ENCODE measurements at regions not wholly inside any gene's neighbourhood (a gene's known extent, or its start where the extent isn't known, plus 50 kb on each side); places are given as distances from the start of the nearest gene placed in this dataset.
"Not testable (repeated sequence)": the region's sequence is repeated elsewhere in the genome, so short reads cannot be mapped to it uniquely, and the experiment has no call there.

- no peaks in the 10 kb centered on the region for H3K36me3 ChIP-seq (ENCODE audit: insufficient read depth)
- no peaks in the 10 kb centered on the region for H3K27me3 ChIP-seq (ENCODE audit: insufficient read depth, low read depth)
- H3K4me2 ChIP-seq = no peak overlapping the region
- no peaks in the 10 kb centered on the region for H3K4me1 ChIP-seq (ENCODE audit: low read depth, poor library complexity, severe bottlenecking)
- H3K27ac ChIP-seq = no peak overlapping the region
- no peaks in the 10 kb centered on the region for H4K20me1 ChIP-seq (ENCODE audit: insufficient read depth)
- TF ChIP-seq, protein P1, sequence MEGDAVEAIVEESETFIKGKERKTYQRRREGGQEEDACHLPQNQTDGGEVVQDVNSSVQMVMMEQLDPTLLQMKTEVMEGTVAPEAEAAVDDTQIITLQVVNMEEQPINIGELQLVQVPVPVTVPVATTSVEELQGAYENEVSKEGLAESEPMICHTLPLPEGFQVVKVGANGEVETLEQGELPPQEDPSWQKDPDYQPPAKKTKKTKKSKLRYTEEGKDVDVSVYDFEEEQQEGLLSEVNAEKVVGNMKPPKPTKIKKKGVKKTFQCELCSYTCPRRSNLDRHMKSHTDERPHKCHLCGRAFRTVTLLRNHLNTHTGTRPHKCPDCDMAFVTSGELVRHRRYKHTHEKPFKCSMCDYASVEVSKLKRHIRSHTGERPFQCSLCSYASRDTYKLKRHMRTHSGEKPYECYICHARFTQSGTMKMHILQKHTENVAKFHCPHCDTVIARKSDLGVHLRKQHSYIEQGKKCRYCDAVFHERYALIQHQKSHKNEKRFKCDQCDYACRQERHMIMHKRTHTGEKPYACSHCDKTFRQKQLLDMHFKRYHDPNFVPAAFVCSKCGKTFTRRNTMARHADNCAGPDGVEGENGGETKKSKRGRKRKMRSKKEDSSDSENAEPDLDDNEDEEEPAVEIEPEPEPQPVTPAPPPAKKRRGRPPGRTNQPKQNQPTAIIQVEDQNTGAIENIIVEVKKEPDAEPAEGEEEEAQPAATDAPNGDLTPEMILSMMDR (conservative IDR thresholded peaks at IDR 0.05; ENCODE audit: low read depth, low read length) = no peak
- no peak overlapping the region for H2AFZ ChIP-seq (ENCODE audit: low read depth)
- H3K79me2 ChIP-seq (ENCODE audit: insufficient read depth, low read depth) = no peaks in the 10 kb centered on the region
- no peak overlapping the region for H3K4me3 ChIP-seq (IDR thresholded peaks at IDR 0.05; ENCODE audit: insufficient read depth, low read depth, low read length)
- no peak overlapping the region for H3K9ac ChIP-seq
Observed at GRCh38 chr14:30194741-30195148, 267.1 kb upstream of the PRKD1 start.

DNA sequence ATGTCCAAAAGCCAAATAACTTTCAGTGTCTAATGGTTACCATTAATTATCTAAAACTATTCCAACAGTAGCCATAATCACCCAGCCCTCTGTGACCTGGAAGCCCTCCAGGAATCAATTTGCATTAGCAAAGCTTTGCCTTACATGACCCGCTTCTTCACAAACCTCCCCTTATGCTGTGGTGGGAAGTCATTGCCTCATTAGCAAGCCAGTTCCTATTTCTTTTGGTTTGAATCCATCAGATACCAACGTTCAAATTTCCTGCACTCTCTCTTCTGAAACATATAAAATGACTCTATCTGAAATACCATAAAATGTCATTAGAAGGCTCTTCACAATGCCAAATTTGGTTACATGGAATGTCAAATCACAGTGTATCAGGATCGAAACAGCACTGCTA lies 268.3 kb upstream of the PRKD1 start:
- H3K27ac ChIP-seq = no peak overlapping the region
- no peaks in the 10 kb centered on the region for H3K4me1 ChIP-seq (ENCODE audit: low read depth, poor library complexity, severe bottlenecking)
- no peak overlapping the region for H3K4me2 ChIP-seq
- no peaks in the 10 kb centered on the region for H4K20me1 ChIP-seq (ENCODE audit: insufficient read depth)
- H3K79me2 ChIP-seq (ENCODE audit: insufficient read depth, low read depth) = no peaks in the 10 kb centered on the region
- H3K36me3 ChIP-seq (ENCODE audit: insufficient read depth) = no peaks in the 10 kb centered on the region
- no peak overlapping the region for H3K9ac ChIP-seq
- H2AFZ ChIP-seq (ENCODE audit: low read depth) = no peak overlapping the region
- H3K4me3 ChIP-seq (IDR thresholded peaks at IDR 0.05; ENCODE audit: insufficient read depth, low read depth, low read length) = no peak overlapping the region
- no peaks in the 10 kb centered on the region for H3K27me3 ChIP-seq (ENCODE audit: insufficient read depth, low read depth)
- TF ChIP-seq, protein P1 (conservative IDR thresholded peaks at IDR 0.05; ENCODE audit: low read depth, low read length) = no peak

DNA sequence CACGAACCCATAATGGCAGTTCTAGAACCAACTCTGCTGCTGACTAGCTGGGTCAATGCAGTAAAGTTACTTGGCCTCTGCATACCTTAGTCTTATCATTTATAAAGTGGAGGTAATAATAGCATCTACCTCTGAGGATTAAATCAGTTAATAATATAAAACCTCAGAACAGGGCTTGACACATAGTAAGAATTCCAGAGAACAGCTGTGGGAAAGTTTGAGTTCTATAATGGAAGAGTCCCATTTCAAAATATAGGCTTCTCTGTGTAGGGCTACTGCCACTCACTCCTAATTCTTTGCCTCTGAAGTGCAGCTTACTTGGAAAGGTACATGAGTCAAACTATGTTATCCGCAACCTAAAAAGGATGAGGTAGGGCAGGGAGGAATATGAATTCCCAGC lies 269.2 kb upstream of the PRKD1 start:
- Histone ChIP-seq H3K4me2 (no peak overlapping the region), H2AFZ (ENCODE audit: low read depth) (no peak overlapping the region), H3K36me3 (ENCODE audit: insufficient read depth) (no peaks in the 10 kb centered on the region), H3K4me1 (ENCODE audit: low read depth, poor library complexity, severe bottlenecking) (no peaks in the 10 kb centered on the region), H3K9ac (no peak overlapping the region), H3K79me2 (ENCODE audit: insufficient read depth, low read depth) (no peaks in the 10 kb centered on the region), H3K27ac (no peak overlapping the region), H3K27me3 (ENCODE audit: insufficient read depth, low read depth) (no peaks in the 10 kb centered on the region), H3K4me3 (IDR thresholded peaks at IDR 0.05; ENCODE audit: insufficient read depth, low read depth, low read length) (no peak overlapping the region), H4K20me1 (ENCODE audit: insufficient read depth) (no peaks in the 10 kb centered on the region)
- TF ChIP-seq, protein P1 (conservative IDR thresholded peaks at IDR 0.05; ENCODE audit: low read depth, low read length) = no peak

GRCh38 chr14:30198720-30199119 lies 271.1 kb upstream of the PRKD1 start:
- H2AFZ ChIP-seq (ENCODE audit: low read depth); H3K4me3 ChIP-seq (IDR thresholded peaks at IDR 0.05; ENCODE audit: insufficient read depth, low read depth, low read length); H3K36me3 ChIP-seq (ENCODE audit: insufficient read depth); H3K4me2 ChIP-seq; H4K20me1 ChIP-seq (ENCODE audit: insufficient read depth); H3K79me2 ChIP-seq (ENCODE audit: insufficient read depth, low read depth); H3K27me3 ChIP-seq (ENCODE audit: insufficient read depth, low read depth); H3K4me1 ChIP-seq (ENCODE audit: low read depth, poor library complexity, severe bottlenecking); H3K9ac ChIP-seq; H3K27ac ChIP-seq: not testable (repeated sequence)

DNA sequence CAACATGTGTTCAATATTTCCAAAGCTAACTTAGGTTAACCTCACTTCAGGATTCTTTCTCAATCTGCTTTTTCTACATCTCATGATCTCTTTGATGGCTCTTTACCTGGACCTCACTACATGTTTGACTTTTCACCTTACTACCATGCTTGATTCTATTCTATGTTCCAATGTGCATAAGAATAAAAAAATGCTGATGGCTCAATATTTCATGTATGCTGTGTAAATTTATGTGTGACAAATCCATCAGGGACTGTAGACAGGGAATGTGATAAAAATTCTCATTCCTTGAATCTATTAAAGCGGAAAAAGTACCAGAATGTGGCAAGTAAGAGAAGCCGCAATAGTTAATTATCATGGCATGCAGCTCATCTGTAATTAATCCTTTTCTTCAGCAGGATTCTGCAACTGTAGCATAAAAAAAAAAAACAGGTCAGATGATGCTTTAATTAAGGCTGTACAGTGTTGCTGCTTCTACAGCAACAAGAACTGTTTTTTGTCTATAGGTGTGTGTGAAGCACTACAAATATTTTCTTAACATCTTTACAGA lies 276.9 kb upstream of the PRKD1 start:
- Histone ChIP-seq H3K36me3 (ENCODE audit: insufficient read depth) (no peaks in the 10 kb centered on the region), H3K4me3 (IDR thresholded peaks at IDR 0.05; ENCODE audit: insufficient read depth, low read depth, low read length) (no peak overlapping the region)

More for the DNA sequence above, 276.9 kb upstream of the PRKD1 start:
- H3K4me2 ChIP-seq = no peak overlapping the region
- H3K9ac ChIP-seq = no peak overlapping the region
- H3K4me1 ChIP-seq (ENCODE audit: low read depth, poor library complexity, severe bottlenecking) = no peaks in the 10 kb centered on the region
- H3K79me2 ChIP-seq (ENCODE audit: insufficient read depth, low read depth) = no peaks in the 10 kb centered on the region
- no peak overlapping the region for H3K27ac ChIP-seq
- H3K27me3 ChIP-seq (ENCODE audit: insufficient read depth, low read depth) = no peaks in the 10 kb centered on the region
- TF ChIP-seq, protein P1 (conservative IDR thresholded peaks at IDR 0.05; ENCODE audit: low read depth, low read length) = no peak
- H2AFZ ChIP-seq (ENCODE audit: low read depth) = no peak overlapping the region
- H4K20me1 ChIP-seq (ENCODE audit: insufficient read depth) = no peaks in the 10 kb centered on the region

Data from KMS-11 (cell line).